Mesenteric fat pad (tissue), 1 donor: ENCODE measurements at regions not wholly inside any gene's neighbourhood (a gene's known extent, or its start where the extent isn't known, plus 50 kb on each side); places are given as distances from the start of the nearest gene placed in this dataset.
"Not testable (repeated sequence)": the region's sequence is repeated elsewhere in the genome, so short reads cannot be mapped to it uniquely, and the experiment has no call there.

Source experiments
- DNase-seq: peaks from one replicate; pipeline ENCODE4 v3.0.0-alpha.2; 2020; ENCODE audit warnings: low spot score
- donor health status: DM: yes; HTN: yes; CAD: no.

DNA sequence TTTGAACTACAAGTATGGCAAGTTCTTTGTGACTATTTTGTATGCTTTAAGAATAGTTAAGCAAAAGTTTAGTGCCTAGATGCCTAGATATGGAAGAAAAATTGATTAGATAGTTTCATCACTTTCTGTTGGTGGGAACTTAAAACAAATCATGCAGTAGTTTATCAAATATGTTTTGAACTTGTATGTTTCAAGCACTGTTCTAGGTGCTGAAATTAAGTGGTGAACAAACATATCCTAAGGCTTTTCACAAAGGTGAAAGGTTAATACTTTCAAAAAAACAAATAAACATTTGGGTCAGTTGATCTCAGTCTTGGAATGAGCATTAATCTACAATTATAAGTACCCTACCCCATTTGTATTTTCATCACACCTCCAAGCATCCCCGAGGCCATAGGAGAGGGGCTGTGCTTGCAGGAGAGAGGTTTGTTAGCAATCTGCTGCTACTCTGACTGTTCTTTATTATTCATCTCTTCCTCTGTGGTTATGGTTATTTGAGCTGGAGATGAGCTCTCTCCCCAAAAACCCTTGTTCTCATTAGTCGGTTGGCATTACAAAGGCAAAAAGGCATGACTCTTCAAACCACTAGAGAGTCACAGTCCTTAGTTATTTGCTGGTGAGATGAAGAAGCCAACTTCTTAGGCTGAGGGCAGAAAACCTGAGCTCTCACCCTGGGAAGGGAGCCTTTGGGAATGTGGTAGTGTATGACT is 103.9 kb upstream of the FHL2 start:
- no peak for DNase-seq

DNA sequence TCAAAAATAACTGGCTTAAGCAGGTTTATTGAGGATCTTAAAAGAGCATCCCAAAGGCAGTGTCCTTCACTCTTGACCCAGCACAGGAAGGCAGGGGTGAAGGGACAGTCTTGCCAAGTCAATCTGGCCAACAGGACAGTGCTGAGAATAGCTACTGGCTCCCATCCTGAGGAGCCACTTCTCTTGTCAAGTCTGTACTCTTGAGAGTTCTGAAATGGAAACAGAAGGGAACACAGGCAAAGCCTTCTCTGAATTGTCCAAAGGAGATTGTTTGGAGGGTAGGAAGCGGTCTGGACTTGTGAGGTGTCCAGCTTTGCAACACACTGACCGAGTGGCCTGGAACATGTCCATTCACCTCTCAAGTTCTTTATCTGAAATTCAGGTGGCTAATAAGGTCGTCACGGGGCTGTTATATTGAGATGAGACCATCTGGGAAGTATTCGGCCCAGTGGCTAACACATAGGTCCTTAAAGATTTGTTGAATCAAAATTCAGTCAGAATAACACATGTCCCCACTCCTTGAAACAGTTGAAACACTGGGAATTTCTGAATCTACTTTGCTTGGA is 99.5 kb upstream of the FHL2 start:
- no peak for DNase-seq

DNA sequence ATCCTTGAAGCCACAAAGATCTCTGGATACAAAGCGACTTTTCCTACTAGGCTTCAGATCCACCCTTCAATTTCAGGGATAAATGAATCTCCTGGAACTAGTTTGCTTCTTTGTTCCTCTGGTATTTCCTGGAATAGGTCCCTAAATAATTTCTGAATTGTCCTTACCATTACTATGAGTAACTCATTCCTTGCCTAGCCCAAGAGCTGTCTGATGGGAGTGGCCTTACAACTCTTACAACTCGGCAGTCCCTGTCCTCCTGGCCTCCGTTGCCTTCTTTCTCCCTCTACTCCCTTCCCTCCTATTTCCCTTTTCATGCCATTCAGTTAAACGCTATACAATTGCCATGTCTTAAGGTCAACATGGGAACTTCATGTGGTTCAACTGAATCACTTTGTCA is 98.2 kb upstream of the FHL2 start:
- no peak for DNase-seq

DNA sequence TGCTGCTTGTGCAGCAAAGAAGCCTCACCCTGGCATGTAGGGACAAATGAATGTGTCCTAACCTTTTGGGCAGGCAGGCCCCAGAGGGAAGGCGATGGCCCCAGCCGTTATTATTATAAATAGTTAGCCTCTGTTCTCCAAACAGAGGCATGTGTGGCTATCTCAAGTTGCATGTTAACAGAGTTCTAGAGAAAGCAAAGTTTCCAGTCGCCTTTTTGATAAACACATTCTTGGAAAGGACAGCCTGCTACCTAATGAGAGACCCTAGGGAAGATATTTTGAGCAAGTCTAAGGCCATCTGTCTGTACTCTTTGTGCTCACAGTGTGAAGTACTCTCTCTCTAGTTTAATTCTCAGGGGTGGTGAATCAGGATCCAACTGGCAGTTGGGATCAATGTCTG is 97.4 kb upstream of the FHL2 start:
- DNase-seq, result no peak

DNA sequence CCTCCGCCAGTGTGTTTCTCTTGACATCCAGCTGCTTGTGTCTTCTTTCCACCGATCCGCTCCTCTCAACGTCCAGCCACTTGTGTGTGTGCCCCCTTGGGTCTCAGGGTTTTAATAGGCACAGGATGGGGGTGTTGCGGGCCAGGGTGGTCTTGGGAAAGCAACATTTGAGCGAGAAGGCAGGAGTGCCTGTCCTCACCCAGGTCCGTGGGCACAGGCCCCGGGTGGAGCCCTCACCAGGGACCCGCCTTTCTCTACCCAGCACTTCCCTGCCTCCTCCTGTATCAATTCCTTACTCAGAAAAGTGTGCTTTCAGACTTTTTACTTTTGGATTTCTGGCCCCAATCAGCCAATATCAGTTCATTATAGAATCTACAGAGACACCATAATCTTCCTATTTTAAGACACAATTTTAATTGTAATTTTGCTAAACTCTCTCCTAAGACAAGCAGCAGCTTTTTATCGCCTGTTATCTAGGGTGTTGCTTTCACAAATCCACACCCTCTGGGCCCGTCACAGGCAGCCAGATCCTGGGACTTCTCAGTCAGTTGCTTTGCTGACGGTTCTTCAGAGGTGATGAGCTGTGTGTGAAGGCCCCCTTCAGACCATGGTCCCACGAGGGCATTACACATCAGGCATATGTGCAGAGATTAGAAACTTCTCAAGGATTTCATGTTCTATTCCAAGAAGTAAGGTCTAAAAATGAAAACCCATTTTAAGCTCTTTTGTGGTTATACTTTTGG is 96.0 kb upstream of the FHL2 start:
- no peak for DNase-seq

DNA sequence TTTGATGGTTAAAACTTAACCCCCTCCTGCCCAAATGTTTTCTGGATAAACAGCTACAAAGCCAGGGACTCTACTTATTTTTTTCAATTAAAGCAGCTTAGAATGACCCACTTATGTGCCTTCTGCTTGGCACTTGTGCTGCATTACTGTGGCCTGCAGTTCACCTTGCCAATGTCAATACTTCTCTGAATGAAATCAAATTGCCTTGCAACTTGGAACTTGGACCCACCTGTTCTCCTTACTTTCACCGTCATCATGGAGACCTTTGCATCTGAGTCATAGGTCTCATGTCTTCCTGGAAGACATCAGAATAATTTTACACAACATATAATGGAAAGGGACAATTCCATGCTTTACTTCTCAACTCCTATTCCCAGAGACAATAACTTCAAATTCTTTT is 92.1 kb upstream of the FHL2 start:
- no peak for DNase-seq

DNA sequence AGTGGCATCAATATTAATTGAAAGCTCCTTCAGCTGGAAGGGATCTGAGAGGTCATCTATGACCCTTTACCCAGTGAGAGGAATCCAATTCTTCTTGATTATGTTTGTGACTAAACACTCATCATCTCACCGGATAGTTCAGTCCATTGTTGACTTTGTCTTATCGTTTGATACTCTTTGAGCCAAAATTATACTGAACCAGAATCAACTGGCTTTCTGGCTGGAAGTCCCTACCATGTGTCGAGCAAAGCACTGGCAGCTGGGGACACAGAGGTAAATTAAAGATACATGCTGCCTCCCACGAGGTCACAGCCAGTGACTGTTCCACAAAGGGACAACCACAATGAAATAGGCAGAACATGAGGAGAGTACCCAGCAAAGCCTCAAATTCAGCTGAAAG is 91.4 kb upstream of the FHL2 start:
- DNase-seq, result no peak

DNA sequence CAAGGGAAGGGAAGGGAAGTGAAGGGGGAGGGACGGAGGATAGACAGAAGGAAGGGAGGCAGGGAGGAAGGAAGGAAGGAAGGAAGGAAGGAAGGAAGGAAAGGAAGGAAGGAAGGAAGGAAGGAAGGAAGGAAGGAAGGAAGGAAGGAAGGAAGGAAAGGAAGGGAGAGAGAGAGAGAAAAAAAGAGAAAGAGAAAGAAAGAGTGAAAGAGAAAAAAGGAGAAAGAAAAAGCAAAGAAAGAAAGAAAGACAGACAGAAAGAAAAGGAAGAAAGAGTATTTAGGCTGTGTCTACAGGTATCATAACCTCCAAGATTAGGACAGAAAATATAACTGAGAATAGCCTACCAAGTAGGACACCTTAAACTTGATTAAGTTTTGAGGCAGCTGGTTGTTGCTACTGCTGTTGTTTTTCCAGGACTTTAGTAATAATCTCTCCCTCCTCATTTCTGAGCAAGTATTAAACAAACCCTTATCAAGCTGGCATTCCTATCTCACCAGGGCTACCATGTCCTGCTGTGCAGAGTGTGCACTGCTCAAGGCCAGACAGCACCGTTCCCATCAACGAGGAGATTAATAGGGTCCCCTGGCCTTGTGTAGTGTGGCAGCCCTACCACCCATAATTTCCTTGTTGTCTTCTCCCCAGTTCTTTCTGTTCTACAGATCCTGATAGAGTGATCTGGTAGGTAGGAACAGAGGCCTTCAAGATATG is 90.5 kb upstream of the FHL2 start:
- no peak for DNase-seq

DNA sequence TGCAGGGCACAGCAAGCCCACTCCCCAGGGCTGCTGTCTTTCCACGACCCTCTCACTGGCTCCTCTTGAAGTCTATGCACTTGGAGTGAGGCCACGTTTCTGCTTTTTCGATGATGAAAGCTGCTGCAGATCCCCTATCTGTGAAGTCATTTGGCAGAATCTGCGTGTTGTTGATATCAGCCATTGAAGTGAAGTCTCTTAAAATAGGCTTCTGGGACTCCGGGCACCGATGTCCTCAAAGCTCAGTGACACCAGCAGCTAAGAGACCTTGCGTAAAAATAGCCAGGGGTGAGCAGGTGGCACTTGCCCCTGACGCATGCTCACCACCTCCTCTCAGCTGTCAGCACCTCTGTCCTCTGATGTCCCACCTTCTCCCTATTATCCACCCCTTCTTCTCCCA is 89.4 kb upstream of the FHL2 start:
- DNase-seq, result no peak

DNA sequence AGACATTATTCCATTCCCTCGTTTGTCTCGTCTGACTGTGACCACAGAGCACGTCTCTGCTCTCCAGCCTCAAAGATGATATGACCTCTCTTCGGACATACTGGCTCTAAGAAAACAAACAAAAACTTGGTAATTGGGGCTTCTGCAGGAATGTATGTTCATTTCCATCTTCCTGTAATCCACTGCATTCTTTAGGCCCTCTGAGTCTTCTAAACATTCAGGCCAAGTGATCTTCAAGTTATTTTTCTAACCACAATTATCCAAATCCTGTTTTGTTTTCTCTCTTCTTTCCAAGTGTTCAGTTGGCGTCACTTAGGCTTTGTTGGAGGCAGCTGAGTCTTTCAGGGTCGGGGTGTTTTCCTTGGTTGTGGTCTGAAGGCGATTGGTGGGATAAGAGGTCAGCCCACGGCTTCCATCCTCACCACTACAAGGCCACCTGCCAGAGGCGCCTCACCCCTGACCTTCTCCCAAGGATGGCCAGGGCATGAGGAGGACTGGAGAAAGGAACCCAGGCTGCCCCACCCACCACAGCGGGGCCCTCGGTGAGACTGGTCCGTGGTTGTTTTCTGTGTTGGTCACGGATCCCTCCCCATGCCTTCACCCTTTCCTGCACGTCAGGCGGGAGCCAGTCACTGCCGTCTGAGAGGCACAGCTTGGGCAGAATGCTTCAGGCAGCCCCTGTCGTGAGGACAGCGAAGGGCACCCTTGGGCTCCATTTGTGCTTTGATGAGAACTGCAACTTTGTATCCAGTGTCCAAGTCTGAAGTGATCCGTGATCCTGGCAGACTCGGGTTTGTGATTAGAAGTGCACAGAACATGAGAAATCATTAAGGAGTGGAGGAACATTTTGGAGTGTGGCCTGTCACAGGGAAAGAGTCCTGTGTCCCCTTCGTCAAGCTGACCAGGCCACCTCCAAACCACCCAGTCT is 88.6 kb upstream of the FHL2 start:
- no peak for DNase-seq

DNA sequence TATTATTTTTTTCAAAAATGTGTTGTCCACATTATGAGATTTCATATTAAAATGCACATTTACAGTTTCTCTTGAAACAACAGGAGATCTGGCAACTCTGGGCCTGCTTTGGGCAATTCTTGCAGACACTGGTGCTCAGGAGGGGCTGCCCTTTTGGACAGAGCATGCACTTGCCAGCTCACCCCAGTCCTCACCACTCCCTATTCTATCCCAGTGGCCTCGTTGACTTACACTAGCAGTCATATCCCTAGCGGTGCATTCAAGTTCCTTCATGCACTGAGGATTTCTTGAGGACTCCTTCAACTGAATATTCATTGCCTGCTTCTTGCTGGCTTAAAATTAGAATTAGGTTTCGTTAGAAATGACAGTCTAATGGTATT is 87.9 kb upstream of the FHL2 start:
- DNase-seq, result no peak

DNA sequence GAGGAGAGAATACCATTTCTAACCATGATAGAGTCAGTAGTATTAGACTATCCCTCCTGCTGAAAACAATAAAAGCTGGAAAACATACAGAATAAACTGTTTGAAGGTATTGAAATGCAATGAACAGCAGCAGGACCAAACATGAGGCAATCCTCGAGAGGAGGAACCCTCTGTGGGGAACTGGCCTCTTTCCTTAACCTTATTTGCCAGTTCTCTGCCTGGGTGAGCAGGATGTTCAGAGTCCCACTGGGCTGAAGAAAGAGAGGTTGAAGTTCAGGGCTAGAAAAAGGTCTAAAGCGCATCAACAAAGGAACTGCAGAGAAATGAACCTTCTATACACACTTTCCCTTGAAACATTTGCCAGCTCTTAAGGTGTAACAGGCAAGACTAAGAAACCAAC is 79.8 kb upstream of the FHL2 start:
- no peak for DNase-seq

DNA sequence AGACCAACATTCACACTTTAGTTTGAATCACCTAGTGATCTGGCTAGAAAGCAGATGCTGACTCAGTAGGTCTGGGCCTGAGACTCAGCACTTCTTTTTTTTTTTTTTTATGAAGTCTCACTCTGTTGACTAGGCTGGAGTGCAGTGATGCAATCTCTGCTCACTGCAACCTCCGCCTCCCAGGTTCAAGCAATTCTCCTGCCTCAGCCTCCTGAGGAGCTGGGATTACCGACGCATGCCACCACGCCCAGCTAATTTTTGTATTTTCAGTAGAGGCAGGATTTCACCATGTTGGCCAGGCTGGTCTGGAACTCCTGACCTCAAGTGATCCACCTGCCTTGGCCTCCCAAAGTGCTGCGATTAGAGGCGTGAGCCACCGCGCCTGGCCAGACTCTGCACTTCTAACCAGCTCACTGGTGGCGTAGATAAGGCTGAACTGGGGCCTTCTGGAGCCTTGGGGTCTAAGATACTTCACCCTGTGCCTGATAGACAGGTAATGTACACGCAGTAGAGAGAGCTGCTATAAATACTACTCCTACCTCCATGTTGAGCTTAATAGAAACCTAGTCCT is 78.3 kb upstream of the FHL2 start:
- DNase-seq, result not testable (repeated sequence)

DNA sequence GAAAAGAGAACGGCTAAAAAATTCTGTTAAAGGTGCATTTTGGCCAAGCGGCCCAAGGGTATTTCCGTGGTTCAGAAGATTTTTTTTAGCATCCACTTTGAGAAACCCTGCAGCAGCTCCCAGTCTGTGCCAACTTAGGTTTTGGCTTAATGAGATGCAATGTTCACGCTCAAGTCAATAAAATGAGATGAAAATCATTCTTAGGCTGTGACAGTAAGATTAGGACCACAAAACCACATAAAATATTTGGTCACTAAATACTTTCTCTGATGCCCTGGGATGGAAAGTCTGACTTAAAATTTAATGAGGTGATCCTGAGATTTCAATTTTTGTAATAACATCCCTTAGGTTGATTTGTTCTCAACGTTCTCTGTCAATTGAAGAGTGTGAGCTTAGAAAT is 74.2 kb upstream of the FHL2 start:
- DNase-seq, result no peak

DNA sequence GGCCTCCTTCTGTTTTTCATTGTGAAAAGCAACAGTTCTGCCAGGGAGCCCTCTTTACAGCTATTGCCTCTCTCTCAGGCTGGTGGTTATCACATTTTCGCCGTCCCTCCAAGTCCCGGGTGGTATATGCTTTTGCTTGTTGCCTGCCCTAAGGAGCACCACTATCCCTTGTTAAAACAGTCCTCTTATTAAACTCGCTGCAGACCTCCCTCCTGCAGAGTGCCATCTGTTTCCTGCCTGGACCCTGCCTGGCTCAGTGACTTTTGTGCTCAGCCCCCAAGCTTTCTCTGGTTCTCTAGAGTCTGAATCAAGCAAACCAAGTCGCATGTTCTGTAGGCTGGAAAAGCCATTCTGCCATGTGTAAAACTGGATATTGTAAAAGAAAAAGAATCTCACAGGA is 72.1 kb upstream of the FHL2 start:
- DNase-seq, result no peak

DNA sequence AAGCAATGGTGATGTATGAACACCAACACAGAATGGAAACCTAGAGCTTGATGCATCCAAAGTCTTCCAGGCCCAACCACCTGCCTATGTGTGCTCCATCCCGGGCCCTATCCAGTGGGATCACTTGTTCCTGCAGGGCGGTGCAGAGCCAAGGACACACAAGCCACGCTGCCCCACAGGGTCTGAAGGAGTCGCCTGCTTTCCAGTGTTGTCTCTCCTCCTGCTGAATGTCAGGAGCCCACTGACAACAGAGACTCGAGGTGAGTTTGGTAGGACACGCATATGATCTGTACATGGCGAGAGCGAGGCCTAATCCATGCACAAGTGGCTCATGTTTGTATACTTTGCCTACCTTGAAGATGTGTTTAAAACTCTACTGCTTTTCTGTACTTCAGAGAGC is 70.9 kb upstream of the FHL2 start:
- DNase-seq, result no peak

DNA sequence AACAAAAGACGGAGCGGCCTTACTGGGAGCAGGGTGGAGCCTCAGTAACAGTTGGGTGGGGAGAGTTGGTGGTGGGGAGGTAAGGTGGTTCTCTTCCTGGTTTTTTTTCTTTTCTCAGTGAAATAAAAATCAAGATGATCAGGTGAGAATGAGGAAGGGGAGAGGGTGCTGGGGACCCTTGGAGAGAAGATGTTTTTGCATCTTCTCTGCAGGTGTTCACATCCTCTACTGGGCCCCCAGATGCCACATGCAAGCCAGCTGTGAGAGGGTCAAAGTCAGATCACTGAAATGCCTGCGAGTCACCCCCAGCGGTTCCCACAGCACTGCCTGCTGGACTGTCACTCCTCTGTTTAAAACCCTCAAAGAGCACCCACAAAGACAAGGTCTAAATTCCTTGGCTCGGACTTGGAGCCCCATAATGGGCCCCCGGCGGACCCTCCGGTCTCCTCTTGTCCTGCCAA is 69.8 kb upstream of the FHL2 start:
- DNase-seq, result no peak

DNA sequence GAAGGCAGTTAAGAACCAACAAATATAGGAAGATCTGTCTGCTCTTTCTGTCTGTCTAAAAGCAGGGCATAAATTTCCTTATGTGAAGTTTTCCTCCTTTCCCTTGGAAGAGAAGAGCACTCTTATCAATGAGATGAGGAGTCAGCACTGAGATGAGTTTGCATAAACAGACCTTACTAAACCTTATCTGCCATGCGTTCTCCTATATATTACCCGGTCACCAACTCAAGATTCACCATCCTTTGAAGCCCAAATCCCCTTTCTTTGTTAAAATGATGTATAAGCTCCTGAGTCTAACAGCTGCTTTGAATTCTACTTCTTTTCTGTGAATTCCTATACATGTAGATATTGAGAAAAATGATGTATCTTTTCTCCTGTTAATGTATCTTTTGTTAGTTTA is 65.5 kb upstream of the FHL2 start:
- DNase-seq, result no peak

DNA sequence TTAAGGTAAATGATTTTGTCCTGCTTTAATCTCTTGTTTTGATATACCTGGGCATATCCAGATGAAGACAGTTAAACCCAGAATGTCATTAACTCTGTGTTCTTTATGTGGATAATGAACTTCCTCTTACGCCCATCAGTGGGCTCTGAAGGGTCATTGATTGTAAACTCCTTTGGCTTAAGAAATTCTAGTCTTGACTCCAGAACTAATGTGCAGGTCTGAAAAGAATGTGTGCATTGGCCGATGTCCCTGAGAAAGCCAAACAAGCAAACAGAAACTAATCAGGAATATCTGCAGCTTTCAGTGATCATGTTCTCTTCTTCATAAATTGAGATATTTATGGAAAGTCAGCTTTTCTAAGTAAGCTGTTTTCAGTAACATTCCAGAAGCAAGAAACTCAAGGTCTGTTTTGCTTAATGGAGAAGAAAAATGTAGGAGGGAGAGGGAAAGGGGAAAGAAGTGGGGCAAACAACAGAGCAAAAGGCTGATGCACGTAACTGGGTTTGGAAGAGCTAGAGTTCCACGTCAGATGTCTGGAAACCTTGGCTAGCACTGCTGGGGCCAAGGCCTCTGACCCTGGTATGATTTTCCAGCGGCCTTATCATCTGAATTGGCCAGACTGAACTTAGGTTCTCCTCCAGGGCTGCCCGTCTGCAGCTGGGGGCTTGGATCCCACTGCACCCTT is 61.3 kb upstream of the FHL2 start:
- no peak for DNase-seq

DNA sequence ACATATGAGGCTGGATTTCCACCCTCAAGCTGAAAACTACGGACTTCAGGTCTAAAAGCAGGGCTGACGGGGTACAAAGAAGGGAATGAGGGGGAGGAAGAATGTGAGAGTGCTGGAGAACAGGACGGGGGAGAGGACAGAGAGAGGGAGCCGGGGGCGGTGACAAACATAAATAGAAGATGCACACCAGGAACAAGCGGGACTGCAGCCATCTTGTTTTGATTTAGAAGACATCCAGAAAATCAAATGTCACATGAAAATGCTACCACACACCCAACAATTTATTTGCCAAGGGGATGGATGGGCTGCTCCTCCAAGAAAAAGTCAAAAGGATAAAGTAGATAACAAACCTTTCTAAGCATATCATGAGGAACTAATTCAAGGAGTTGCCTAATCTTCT is 59.2 kb upstream of the FHL2 start:
- DNase-seq, result no peak
